SK-N-SH (cell line): ENCODE measurements at regions not wholly inside any gene's neighbourhood (a gene's known extent, or its start where the extent isn't known, plus 50 kb on each side); places are given as distances from the start of the nearest gene placed in this dataset.
"Not testable (repeated sequence)": the region's sequence is repeated elsewhere in the genome, so short reads cannot be mapped to it uniquely, and the experiment has no call there.

Experiments
- CTCF ChIA-PET: fragments of 300-600, 350-600 bp; formaldehyde crosslinking; extraction: SDS; loops from one replicate; lab custom pipeline; 2021; lab: Yijun Ruan, JAX
- POLR2A ChIA-PET: fragments of 350-600 bp; sonication (Branson Sonifier 250); formaldehyde crosslinking; extraction: SDS; loops from one replicate; lab custom pipeline; 2020; ENCODE audit warnings: antibody characterized with exemption, inconsistent platforms; lab: Yijun Ruan, JAX
- DNase-seq: peaks from one replicate; pipeline ENCODE4 v3.0.0; 2012
- H2AFZ ChIP-seq: fragments of 200-600 bp; sonication (generic); 2 replicates; pipeline ENCODE4 v1.8.1; 2016; ENCODE audit warnings: antibody characterized with exemption, mild to moderate bottlenecking, low read depth
- H3F3A ChIP-seq: fragments of 200-600 bp; sonication (generic); replicated peaks from 2 replicates; pipeline ENCODE3; 2016; ENCODE audit warnings: antibody characterized with exemption, mild to moderate bottlenecking; ENCODE audit not compliant: insufficient read depth
- H3K27ac ChIP-seq, 2 experiments: fragments of 200-500 bp in 1 of 2; fragments of 200-600 bp in 1 of 2; sonication (Bioruptor generic) in 1 of 2; sonication (generic), shearing (Covaris generic) in 1 of 2; 2 replicates each; pipeline versions ENCODE4 v1.5.1 to v1.6.1; 2014 to 2016; ENCODE audit warnings: low read depth in 2 of 2, inconsistent platforms in 1 of 2, low read length in 1 of 2, mild to moderate bottlenecking in 1 of 2, mixed read lengths in 1 of 2
- H3K27me3 ChIP-seq: fragments of 200-600 bp; sonication (generic), shearing (Covaris generic); 2 replicates; pipeline ENCODE4 v1.6.1; 2016; ENCODE audit warnings: mixed run types; ENCODE audit not compliant: insufficient read depth
- H3K36me3 ChIP-seq, 2 experiments: fragments of 200-500 bp in 1 of 2; fragments of 200-600 bp in 1 of 2; sonication (Bioruptor generic) in 1 of 2; sonication (generic) in 1 of 2; replicated peaks in 1 of 2; 2 replicates each; pipeline versions ENCODE3 to v1.5.1; 2014 to 2016; ENCODE audit warnings: low read length in 1 of 2, mild to moderate bottlenecking in 1 of 2; ENCODE audit not compliant: insufficient read depth in 2 of 2, control insufficient read depth in 1 of 2
- H3K4me1 ChIP-seq, 2 experiments: fragments of 200-500 bp in 1 of 2; fragments of 200-600 bp in 1 of 2; sonication (Bioruptor generic) in 1 of 2; sonication (generic), shearing (Covaris generic) in 1 of 2; 2 replicates each; pipeline versions ENCODE4 v1.5.1 to v1.6.1; 2014 to 2016; ENCODE audit warnings: low read depth in 1 of 2, low read length in 1 of 2, mixed run types in 1 of 2; ENCODE audit not compliant: insufficient read depth in 2 of 2, control insufficient read depth in 1 of 2
- H3K4me2 ChIP-seq: fragments of 200-600 bp; sonication (generic), shearing (Covaris generic); 2 replicates; pipeline ENCODE4 v1.6.1; 2017; ENCODE audit warnings: mixed run types
- H3K4me3 ChIP-seq, 2 experiments: fragments of 200-500 bp in 1 of 2; fragments of 200-600 bp in 1 of 2; sonication (Bioruptor generic) in 1 of 2; sonication (generic), shearing (Covaris generic) in 1 of 2; 2 replicates each; pipeline versions ENCODE4 v1.5.1 to v1.8.1; 2014 to 2016; ENCODE audit warnings: low read depth in 2 of 2, inconsistent platforms in 1 of 2, low read length in 1 of 2, mild to moderate bottlenecking in 1 of 2, mixed read lengths in 1 of 2, moderate library complexity in 1 of 2
- H3K79me2 ChIP-seq: fragments of 200-600 bp; sonication (generic); 2 replicates; pipeline ENCODE4 v1.8.1; 2017; ENCODE audit warnings: mild to moderate bottlenecking; ENCODE audit not compliant: insufficient read depth
- H3K9ac ChIP-seq: fragments of 200-600 bp; sonication (generic); 2 replicates; pipeline ENCODE4 v1.6.1; 2017; ENCODE audit warnings: mixed run types
- H3K9me2 ChIP-seq: fragments of 200-600 bp; sonication (generic); 2 replicates; pipeline ENCODE4 v1.6.1; 2017; ENCODE audit warnings: mixed run types
- H3K9me3 ChIP-seq: fragments of 200-600 bp; sonication (generic); 2 replicates; pipeline ENCODE4 v1.6.1; 2017; ENCODE audit warnings: mixed run types, mild to moderate bottlenecking, moderate library complexity
- H4K20me1 ChIP-seq: fragments of 200-600 bp; sonication (generic); 2 replicates; pipeline ENCODE4 v1.6.1; 2017; ENCODE audit warnings: mild to moderate bottlenecking, mixed run types; ENCODE audit not compliant: insufficient read depth
- CHD2 ChIP-seq: fragments of 150-350 bp; IDR thresholded peaks from 2 replicates; pipeline ENCODE4 v1.6.1; 2018; ENCODE audit warnings: low read length; ENCODE audit not compliant: partially characterized antibody
- CTCF ChIP-seq: fragments of 200-600 bp; sonication (generic); IDR thresholded peaks from 2 replicates; pipeline ENCODE4 v1.6.1; 2017; ENCODE audit warnings: antibody characterized with exemption, mild to moderate bottlenecking, moderate library complexity
- ELF1 ChIP-seq: IDR thresholded peaks from 2 replicates; pipeline ENCODE4 v1.4.0; 2012
- EP300 ChIP-seq, 2 experiments: IDR thresholded peaks; 2 replicates each; pipeline versions ENCODE4 v1.4.0 to v1.6.1; 2012; ENCODE audit warnings: borderline replicate concordance in 1 of 2, low read depth in 1 of 2, low read length in 1 of 2
- FOXJ3 ChIP-seq: sonication (generic); formaldehyde crosslinking; IDR thresholded peaks from 2 replicates; pipeline ENCODE4 v1.5.1; 2020; ENCODE audit warnings: mild to moderate bottlenecking, missing genetic modification reagents
- JUND ChIP-seq: IDR thresholded peaks from 2 replicates; pipeline ENCODE4 v1.4.0; 2012
- MAX ChIP-seq: IDR thresholded peaks from 2 replicates; pipeline ENCODE4 v1.4.0; 2012; ENCODE audit warnings: low read depth
- MEF2A ChIP-seq: IDR thresholded peaks from 2 replicates; pipeline ENCODE4 v1.4.0; 2012; ENCODE audit warnings: low read depth, borderline replicate concordance
- MXI1 ChIP-seq: IDR thresholded peaks from 2 replicates; pipeline ENCODE4 v1.6.1; 2012; ENCODE audit warnings: mild to moderate bottlenecking, low read depth, low read length, improper control_type of control experiment
- NFIC ChIP-seq: IDR thresholded peaks from 2 replicates; pipeline ENCODE4 v1.4.0; 2012; ENCODE audit warnings: borderline replicate concordance
- NRF1 ChIP-seq: IDR thresholded peaks from 2 replicates; pipeline ENCODE4 v1.6.1; 2012; ENCODE audit warnings: low read depth, mild to moderate bottlenecking, low read length
- RXRA ChIP-seq: IDR thresholded peaks from 2 replicates; pipeline ENCODE4 v1.4.0; 2012; ENCODE audit warnings: low read depth, mild to moderate bottlenecking, borderline replicate concordance
- SIN3A ChIP-seq: IDR thresholded peaks from 2 replicates; pipeline ENCODE4 v1.6.1; 2012; ENCODE audit warnings: low read depth, mild to moderate bottlenecking, low read length, moderate library complexity, borderline replicate concordance
- SMC3 ChIP-seq: IDR thresholded peaks from 2 replicates; pipeline ENCODE4 v1.6.1; 2012; ENCODE audit warnings: low read depth, low read length, improper control_type of control experiment
- USF1 ChIP-seq: IDR thresholded peaks from 2 replicates; pipeline ENCODE4 v1.4.0; 2012; ENCODE audit warnings: low read depth, borderline replicate concordance
- USF2 ChIP-seq: fragments of 150-350 bp; IDR thresholded peaks from 2 replicates; pipeline ENCODE4 v1.6.1; 2017; ENCODE audit warnings: antibody characterized with exemption, low read length, low read depth, borderline replicate concordance
- YY1 ChIP-seq: IDR thresholded peaks from 2 replicates; pipeline ENCODE4 v1.4.0; 2012; ENCODE audit warnings: low read depth, mild to moderate bottlenecking
- ZBTB33 ChIP-seq: IDR thresholded peaks from 2 replicates; pipeline ENCODE4 v1.4.0; 2012; ENCODE audit warnings: low read depth, borderline replicate concordance
- WGBS: methylation state at CpG from one replicate; pipeline ENCODE4 v1.1.6; 2017; ENCODE audit warnings: low lambda C conversion rate; 5-methylcytosine and 5-hydroxymethylcytosine counted together
- TF ChIP-seq, protein P1 (sequence below): IDR thresholded peaks from 2 replicates; pipeline ENCODE4 v1.6.1; 2012; ENCODE audit warnings: mild to moderate bottlenecking, low read depth, low read length, moderate library complexity

GRCh38 chr15:26223720-26224119 is 360.6 kb upstream of the ATP10A start (continued):
- no peak for TF ChIP-seq USF2
- TF ChIP-seq, all 33 proteins: peak for 0

GRCh38 chr15:26222781-26223180 is 359.7 kb upstream of the ATP10A start:
- H3K4me2 ChIP-seq = no peak overlapping the region
- TF ChIP-seq NRF1 (no peak), CTCF (no peak), ELF1 (no peak), RXRA (no peak), ZBTB33 (no peak), EP300 (IDR thresholded peaks at IDR 0.05; ENCODE audit: borderline replicate concordance in 1 of 2, low read depth in 1 of 2, low read length in 1 of 2) (no peak), NFIC (no peak), FOXJ3 (CRISPR knock-in tag) (no peak), MAX (no peak), SMC3 (no peak), CHD2 (no peak), MEF2A (no peak), YY1 (no peak), SIN3A (no peak), USF1 (no peak), MXI1 (no peak), JUND (no peak)
- TF ChIP-seq, protein P1, sequence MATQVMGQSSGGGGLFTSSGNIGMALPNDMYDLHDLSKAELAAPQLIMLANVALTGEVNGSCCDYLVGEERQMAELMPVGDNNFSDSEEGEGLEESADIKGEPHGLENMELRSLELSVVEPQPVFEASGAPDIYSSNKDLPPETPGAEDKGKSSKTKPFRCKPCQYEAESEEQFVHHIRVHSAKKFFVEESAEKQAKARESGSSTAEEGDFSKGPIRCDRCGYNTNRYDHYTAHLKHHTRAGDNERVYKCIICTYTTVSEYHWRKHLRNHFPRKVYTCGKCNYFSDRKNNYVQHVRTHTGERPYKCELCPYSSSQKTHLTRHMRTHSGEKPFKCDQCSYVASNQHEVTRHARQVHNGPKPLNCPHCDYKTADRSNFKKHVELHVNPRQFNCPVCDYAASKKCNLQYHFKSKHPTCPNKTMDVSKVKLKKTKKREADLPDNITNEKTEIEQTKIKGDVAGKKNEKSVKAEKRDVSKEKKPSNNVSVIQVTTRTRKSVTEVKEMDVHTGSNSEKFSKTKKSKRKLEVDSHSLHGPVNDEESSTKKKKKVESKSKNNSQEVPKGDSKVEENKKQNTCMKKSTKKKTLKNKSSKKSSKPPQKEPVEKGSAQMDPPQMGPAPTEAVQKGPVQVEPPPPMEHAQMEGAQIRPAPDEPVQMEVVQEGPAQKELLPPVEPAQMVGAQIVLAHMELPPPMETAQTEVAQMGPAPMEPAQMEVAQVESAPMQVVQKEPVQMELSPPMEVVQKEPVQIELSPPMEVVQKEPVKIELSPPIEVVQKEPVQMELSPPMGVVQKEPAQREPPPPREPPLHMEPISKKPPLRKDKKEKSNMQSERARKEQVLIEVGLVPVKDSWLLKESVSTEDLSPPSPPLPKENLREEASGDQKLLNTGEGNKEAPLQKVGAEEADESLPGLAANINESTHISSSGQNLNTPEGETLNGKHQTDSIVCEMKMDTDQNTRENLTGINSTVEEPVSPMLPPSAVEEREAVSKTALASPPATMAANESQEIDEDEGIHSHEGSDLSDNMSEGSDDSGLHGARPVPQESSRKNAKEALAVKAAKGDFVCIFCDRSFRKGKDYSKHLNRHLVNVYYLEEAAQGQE = no peak
- no peak for DNase-seq
- no peaks in the 10 kb centered on the region for H4K20me1 ChIP-seq
- 0% methylated on average over 3 of the region's 3 CpGs for WGBS
- ChIA-PET POLR2A (no interaction called here), CTCF (no interaction called here)
- H3K36me3 ChIP-seq = no peaks in the 10 kb centered on the region
- no peak overlapping the region for H3K9ac ChIP-seq
- no peaks in the 10 kb centered on the region for H3K9me3 ChIP-seq
- H3F3A ChIP-seq = no peaks in the 10 kb centered on the region
- no peaks in the 10 kb centered on the region for H3K27me3 ChIP-seq
- no peak overlapping the region for H2AFZ ChIP-seq
- H3K9me2 ChIP-seq = no peaks in the 10 kb centered on the region
- H3K4me1 ChIP-seq = no peaks in the 10 kb centered on the region
- no peak overlapping the region for H3K4me3 ChIP-seq
- no peaks in the 10 kb centered on the region for H3K79me2 ChIP-seq
- no peak overlapping the region for H3K27ac ChIP-seq

- CTCF ChIA-PET, H3F3A ChIP-seq, H3K4me1 ChIP-seq, H2AFZ ChIP-seq, H3K4me2 ChIP-seq, H3K27me3 ChIP-seq, H3K4me3 ChIP-seq, H3K9ac ChIP-seq, H4K20me1 ChIP-seq, H3K79me2 ChIP-seq, H3K36me3 ChIP-seq, POLR2A ChIA-PET, H3K9me2 ChIP-seq, H3K9me3 ChIP-seq, DNase-seq, H3K27ac ChIP-seq: not testable (repeated sequence)
- 20% methylated on average over 2 of the region's 2 CpGs for WGBS
Measured at GRCh38 chr15:26217043-26217442, 353.9 kb upstream of the ATP10A start.
